Muscle layer of duodenum (tissue), 2 donors: ENCODE measurements at regions not wholly inside any gene's neighbourhood (a gene's known extent, or its start where the extent isn't known, plus 50 kb on each side); places are given as distances from the start of the nearest gene placed in this dataset.
"Not testable (repeated sequence)": the region's sequence is repeated elsewhere in the genome, so short reads cannot be mapped to it uniquely, and the experiment has no call there.

Source experiments
- H3K27ac ChIP-seq: one replicate; pipeline ENCODE4 v1.7.0; 2013; ENCODE audit warnings: mild to moderate bottlenecking, low read length
- H3K27me3 ChIP-seq: one replicate; pipeline ENCODE4 v1.7.0; 2013; ENCODE audit warnings: low read depth, mild to moderate bottlenecking, control low read depth, low read length
- H3K36me3 ChIP-seq, 2 donors: one replicate each; pipeline ENCODE4 v1.7.0; 2013; ENCODE audit warnings: low read length in 2 of 2, control low read depth in 1 of 2, mild to moderate bottlenecking in 1 of 2; ENCODE audit not compliant: insufficient read depth in 2 of 2, control insufficient read depth in 1 of 2
- H3K4me1 ChIP-seq, 2 donors: one replicate each; pipeline ENCODE4 v1.7.0; 2013; ENCODE audit warnings: low read length in 2 of 2, mild to moderate bottlenecking in 2 of 2, control low read depth in 1 of 2, moderate library complexity in 1 of 2; ENCODE audit not compliant: insufficient read depth in 2 of 2, control insufficient read depth in 1 of 2
- H3K4me3 ChIP-seq, 2 donors: one replicate each; pipeline ENCODE4 v1.7.0; 2013; ENCODE audit warnings: low read length in 2 of 2, low read depth in 1 of 2, mild to moderate bottlenecking in 1 of 2
- H3K9me3 ChIP-seq, 2 donors: one replicate each; pipeline ENCODE4 v1.7.0; 2013; ENCODE audit warnings: low read length in 2 of 2, control low read depth in 1 of 2, mild to moderate bottlenecking in 1 of 2; ENCODE audit not compliant: control insufficient read depth in 1 of 2
- donor health status: healthy.

- H3K27me3 ChIP-seq, H3K9me3 ChIP-seq, H3K4me3 ChIP-seq, H3K4me1 ChIP-seq, H3K27ac ChIP-seq, H3K36me3 ChIP-seq: not testable (repeated sequence)
These were observed 92.7 kb downstream of the ATP6V0E2 start for GRCh38 chr7:149966444-149966843.

- H3K4me1 ChIP-seq, H3K36me3 ChIP-seq, H3K27ac ChIP-seq, H3K27me3 ChIP-seq, H3K9me3 ChIP-seq, H3K4me3 ChIP-seq: not testable (repeated sequence)
These were observed 99.2 kb downstream of the ATP6V0E2 start for GRCh38 chr7:149972977-149973376.

GRCh38 chr7:149973681-149974080 is 99.9 kb downstream of the ATP6V0E2 start:
- not testable (repeated sequence) for H3K36me3 ChIP-seq, H3K27ac ChIP-seq, H3K4me3 ChIP-seq, H3K27me3 ChIP-seq, H3K4me1 ChIP-seq, H3K9me3 ChIP-seq

GRCh38 chr7:149975608-149976007 is 101.8 kb downstream of the ATP6V0E2 start:
- H3K27ac ChIP-seq, H3K4me3 ChIP-seq, H3K9me3 ChIP-seq, H3K27me3 ChIP-seq, H3K36me3 ChIP-seq, H3K4me1 ChIP-seq: not testable (repeated sequence)

GRCh38 chr7:149978537-149978936 is 104.8 kb downstream of the ATP6V0E2 start:
- H3K36me3 ChIP-seq, H3K27ac ChIP-seq, H3K27me3 ChIP-seq, H3K9me3 ChIP-seq, H3K4me3 ChIP-seq, H3K4me1 ChIP-seq: not testable (repeated sequence)

DNA sequence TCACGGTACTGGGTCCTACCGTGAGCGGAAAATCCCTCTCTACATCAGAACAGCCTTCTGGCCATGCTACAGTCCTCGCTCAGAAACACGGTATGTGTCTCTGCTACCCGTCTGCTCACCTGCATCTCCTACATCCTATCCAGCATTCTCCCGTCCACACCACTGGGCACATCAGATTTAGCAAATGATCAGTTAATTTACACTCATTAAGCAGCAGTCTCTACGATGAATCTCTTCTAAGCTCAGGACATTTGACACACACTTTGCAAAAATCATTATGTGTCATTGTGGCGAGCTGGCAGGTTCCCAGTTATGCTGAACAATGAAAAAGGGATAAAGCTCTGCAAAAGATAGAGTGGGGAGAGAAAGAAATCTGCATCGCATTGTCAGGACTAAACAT is 105.2 kb downstream of the ATP6V0E2 start:
- H3K4me3 ChIP-seq, H3K9me3 ChIP-seq, H3K36me3 ChIP-seq, H3K27ac ChIP-seq, H3K4me1 ChIP-seq, H3K27me3 ChIP-seq: not testable (repeated sequence)

DNA sequence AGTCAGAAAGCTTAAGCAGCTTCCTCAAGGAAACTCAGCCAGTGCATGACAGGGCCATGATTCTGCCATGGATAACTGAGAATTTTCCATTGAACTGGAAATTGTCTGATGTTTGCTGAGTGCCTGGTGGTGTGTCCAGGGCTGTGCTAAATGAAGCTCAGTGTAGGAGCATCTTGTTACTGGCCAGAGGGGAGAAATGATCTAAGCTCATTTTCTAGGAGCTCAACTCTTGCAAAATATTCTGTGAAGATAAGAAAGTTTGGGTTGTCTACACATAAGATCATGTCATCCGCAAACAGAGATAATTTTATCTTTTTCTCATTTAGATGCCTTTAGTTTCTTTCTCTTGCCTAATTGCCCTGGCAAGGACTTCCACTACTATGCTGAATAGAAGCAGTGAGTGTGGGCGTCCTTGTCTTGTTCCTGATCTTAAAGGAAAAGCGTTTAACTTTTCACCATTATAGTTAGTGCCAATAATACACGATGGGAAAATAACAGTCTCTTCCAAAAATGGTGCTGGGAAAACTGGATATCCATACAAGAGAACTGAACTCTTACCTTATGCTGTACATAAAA is 108.9 kb downstream of the ATP6V0E2 start:
- not testable (repeated sequence) for H3K36me3 ChIP-seq, H3K4me3 ChIP-seq, H3K27me3 ChIP-seq, H3K27ac ChIP-seq, H3K9me3 ChIP-seq, H3K4me1 ChIP-seq

DNA sequence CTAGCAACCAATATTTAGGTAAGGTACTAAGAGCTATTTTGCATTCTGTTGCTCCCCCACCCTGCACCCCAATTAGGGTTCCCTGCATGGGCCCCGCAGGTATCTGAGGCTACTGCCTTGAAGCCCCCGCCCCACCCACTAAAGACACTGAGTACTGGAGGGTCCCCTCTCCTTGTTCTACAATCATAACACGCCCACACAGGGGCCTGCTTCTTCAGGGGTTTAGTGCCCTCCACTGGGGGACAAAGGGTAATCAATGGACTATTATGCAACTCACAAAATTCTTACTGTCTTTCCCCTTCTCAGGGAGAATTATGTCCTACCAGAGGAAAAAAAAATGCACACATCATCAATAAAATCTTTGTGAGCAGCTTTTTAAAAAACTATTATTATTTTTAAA is 113.1 kb downstream of the ATP6V0E2 start:
- not testable (repeated sequence) for H3K27me3 ChIP-seq, H3K4me1 ChIP-seq, H3K4me3 ChIP-seq, H3K27ac ChIP-seq, H3K36me3 ChIP-seq, H3K9me3 ChIP-seq

- H3K27ac ChIP-seq, H3K4me1 ChIP-seq, H3K36me3 ChIP-seq, H3K27me3 ChIP-seq, H3K9me3 ChIP-seq, H3K4me3 ChIP-seq: not testable (repeated sequence)
These were observed 118.0 kb downstream of the ATP6V0E2 start for GRCh38 chr7:149991652-149992302.

DNA sequence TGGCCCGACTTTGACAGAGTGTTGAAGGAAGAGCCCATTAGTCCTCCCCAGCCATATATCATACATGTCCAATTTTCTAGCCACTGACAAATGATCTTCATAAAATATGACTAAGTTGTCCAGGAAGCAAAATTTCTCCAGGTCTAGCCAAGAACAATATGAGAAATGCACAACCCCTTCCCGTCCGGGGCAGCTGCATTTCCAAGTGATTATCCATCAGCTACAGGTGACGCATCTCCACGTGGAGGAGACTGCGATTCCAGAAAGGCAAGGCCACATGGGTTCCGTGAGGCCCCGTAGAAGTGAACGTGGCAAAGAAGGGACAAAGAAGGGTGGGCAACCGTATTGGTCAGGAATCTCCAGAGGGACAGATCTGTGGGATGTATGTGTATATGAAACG is 118.6 kb downstream of the ATP6V0E2 start:
- not testable (repeated sequence) for H3K36me3 ChIP-seq

GRCh38 chr7:149995369-149996026 is 121.7 kb downstream of the ATP6V0E2 start:
- not testable (repeated sequence) for H3K9me3 ChIP-seq, H3K4me3 ChIP-seq, H3K36me3 ChIP-seq, H3K27ac ChIP-seq, H3K4me1 ChIP-seq, H3K27me3 ChIP-seq

More for the DNA sequence above, 118.6 kb downstream of the ATP6V0E2 start:
- H3K4me3 ChIP-seq, H3K4me1 ChIP-seq, H3K27me3 ChIP-seq, H3K9me3 ChIP-seq, H3K27ac ChIP-seq: not testable (repeated sequence)
